ENCODE measurements at regions not wholly inside any gene's neighbourhood (a gene's known extent, or its start where the extent isn't known, plus 50 kb on each side); places are given as distances from the start of the nearest gene placed in this dataset.

- H3K27ac Mint-ChIP-seq (ENCODE audit: unreplicated experiment), result no peak overlapping the region
- H3K4me1 Mint-ChIP-seq (ENCODE audit: low read depth, unreplicated experiment), result peaks cover 2% of the 10 kb centered on the region
- H3K36me3 Mint-ChIP-seq (ENCODE audit: unreplicated experiment), result no peaks in the 10 kb centered on the region
- no peaks in the 10 kb centered on the region for H3K27me3 Mint-ChIP-seq (ENCODE audit: unreplicated experiment)
- no peak for DNase-seq
- H3K4me3 Mint-ChIP-seq (ENCODE audit: unreplicated experiment), result no peak overlapping the region
- peaks cover 2% of the 10 kb centered on the region for H3K9me3 Mint-ChIP-seq (ENCODE audit: unreplicated experiment)
- no peak for TF ChIP-seq CTCF (IDR thresholded peaks at IDR 0.05; ENCODE audit: partially characterized antibody, unreplicated experiment)
These were observed 343.3 kb upstream of the KAZN start for GRCh38 chr1:14255233-14255632.

DNA sequence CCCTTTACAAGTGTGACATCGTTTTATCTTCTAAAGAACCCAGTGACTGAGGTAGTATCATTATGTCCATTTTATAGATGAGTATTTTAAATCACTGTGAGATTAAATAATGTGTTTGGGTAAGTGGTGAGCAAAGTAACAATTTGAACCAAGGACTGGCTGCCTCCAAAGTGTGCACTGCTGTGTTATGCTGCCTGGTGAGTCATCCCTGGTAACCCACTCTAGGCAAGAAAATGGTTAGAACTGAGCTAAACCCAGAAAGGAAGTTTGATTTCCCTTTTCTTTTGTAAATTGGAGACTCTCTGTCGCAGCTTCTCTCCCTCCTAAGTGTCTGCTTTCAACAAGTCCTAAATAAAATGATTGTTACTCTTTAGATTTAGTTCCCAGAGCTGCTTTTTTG, 342.8 kb upstream of the KAZN start:
- H3K4me3 Mint-ChIP-seq (ENCODE audit: unreplicated experiment), result no peak overlapping the region
- peaks cover 2% of the 10 kb centered on the region for H3K9me3 Mint-ChIP-seq (ENCODE audit: unreplicated experiment)
- no peak overlapping the region for H3K27ac Mint-ChIP-seq (ENCODE audit: unreplicated experiment)
- DNase-seq, result no peak
- no peaks in the 10 kb centered on the region for H3K36me3 Mint-ChIP-seq (ENCODE audit: unreplicated experiment)
- no peak for TF ChIP-seq CTCF (IDR thresholded peaks at IDR 0.05; ENCODE audit: partially characterized antibody, unreplicated experiment)
- H3K4me1 Mint-ChIP-seq (ENCODE audit: low read depth, unreplicated experiment), result peaks cover 2% of the 10 kb centered on the region
- no peaks in the 10 kb centered on the region for H3K27me3 Mint-ChIP-seq (ENCODE audit: unreplicated experiment)

DNA sequence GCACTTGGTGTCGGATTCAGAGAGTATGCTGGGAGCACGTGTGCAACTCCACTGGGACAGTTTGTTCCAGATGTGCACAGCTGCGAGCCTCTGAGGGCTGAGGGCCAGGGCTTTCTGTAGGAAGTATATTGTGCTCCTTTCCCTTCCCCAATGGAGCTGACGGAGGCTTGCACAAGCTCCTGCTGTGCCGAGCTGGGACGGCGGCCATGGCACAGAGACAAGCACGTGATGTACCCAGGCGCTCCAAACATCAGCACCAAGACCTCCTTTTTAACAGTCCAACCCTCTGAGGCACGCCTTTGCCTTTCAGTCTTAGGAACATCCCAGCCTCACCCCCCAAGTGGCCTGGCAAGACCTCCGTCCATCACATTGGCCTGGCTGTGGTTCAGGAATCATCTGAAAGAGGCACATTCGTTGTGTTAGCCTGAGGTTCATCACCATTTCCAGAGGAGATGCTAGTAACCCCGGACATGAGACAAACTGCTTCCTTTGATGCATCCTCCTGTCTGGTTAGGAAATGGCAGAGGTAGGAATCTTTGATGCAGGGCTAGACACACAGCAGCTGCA, 339.2 kb upstream of the KAZN start:
- H3K27me3 Mint-ChIP-seq (ENCODE audit: unreplicated experiment), result peaks cover 4% of the 10 kb centered on the region
- peaks cover 17% of the 10 kb centered on the region for H3K4me1 Mint-ChIP-seq (ENCODE audit: low read depth, unreplicated experiment)
- no peak for DNase-seq
- H3K4me3 Mint-ChIP-seq (ENCODE audit: unreplicated experiment), result no peak overlapping the region
- TF ChIP-seq CTCF (IDR thresholded peaks at IDR 0.05; ENCODE audit: partially characterized antibody, unreplicated experiment), result no peak
- H3K36me3 Mint-ChIP-seq (ENCODE audit: unreplicated experiment), result no peaks in the 10 kb centered on the region
- H3K27ac Mint-ChIP-seq (ENCODE audit: unreplicated experiment), result no peak overlapping the region
- H3K9me3 Mint-ChIP-seq (ENCODE audit: unreplicated experiment), result no peaks in the 10 kb centered on the region

DNA sequence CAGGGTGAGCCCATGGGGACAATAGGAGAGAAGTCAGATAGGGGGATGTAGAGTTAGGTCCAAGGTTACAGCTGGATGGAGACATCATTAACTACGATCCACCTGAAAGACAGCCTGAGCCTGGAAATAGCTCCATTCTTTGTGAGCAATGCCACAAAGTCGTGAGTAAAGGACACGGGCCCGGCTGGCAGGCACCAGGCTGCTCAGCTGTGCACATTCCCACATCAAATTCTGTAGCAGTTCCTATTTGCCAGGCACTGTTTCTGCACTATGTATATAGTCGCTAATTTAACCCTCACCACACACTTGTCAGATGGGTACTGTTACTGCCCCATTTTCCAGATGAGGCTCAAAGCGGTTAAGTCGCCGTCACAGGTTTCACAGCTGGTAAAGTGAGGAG, 338.0 kb upstream of the KAZN start:
- Mint-ChIP-seq H3K27ac (ENCODE audit: unreplicated experiment) (no peak overlapping the region), H3K27me3 (ENCODE audit: unreplicated experiment) (peaks cover 4% of the 10 kb centered on the region), H3K4me1 (ENCODE audit: low read depth, unreplicated experiment) (peaks cover 20% of the 10 kb centered on the region), H3K4me3 (ENCODE audit: unreplicated experiment) (no peak overlapping the region), H3K36me3 (ENCODE audit: unreplicated experiment) (no peaks in the 10 kb centered on the region), H3K9me3 (ENCODE audit: unreplicated experiment) (no peaks in the 10 kb centered on the region)
- TF ChIP-seq CTCF (IDR thresholded peaks at IDR 0.05; ENCODE audit: partially characterized antibody, unreplicated experiment), result no peak
- DNase-seq, result no peak

DNA sequence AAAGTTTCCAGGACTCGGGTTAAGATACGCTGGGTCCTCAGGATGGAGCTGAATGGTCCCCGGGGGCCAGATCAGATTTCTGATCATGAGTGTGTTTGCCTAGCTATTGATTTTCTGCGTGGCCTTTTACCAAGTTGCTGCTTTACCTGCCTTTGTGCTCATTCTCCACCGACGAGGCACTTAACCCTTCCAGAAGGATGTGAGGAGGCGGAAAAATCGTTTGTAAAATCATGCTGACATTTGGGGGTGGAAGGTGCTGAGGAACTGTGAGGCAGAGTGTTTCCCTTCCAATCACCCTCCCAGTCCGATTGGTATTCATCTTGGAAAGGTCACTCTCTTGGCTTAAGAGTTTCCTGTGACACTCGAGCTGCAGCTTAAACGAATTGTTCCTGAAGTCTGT, 337.1 kb upstream of the KAZN start:
- no peak for TF ChIP-seq CTCF (IDR thresholded peaks at IDR 0.05; ENCODE audit: partially characterized antibody, unreplicated experiment)
- Mint-ChIP-seq H3K4me1 (ENCODE audit: low read depth, unreplicated experiment) (peaks cover 26% of the 10 kb centered on the region), H3K4me3 (ENCODE audit: unreplicated experiment) (no peak overlapping the region), H3K27me3 (ENCODE audit: unreplicated experiment) (peaks cover 4% of the 10 kb centered on the region), H3K9me3 (ENCODE audit: unreplicated experiment) (no peaks in the 10 kb centered on the region), H3K27ac (ENCODE audit: unreplicated experiment) (peak overlapping the region; percentile 55), H3K36me3 (ENCODE audit: unreplicated experiment) (no peaks in the 10 kb centered on the region)
- DNase-seq, result peak; percentile 49

All from glutamatergic neuron (in vitro differentiated cells).